ENCODE measurements at regions not wholly inside any gene's neighbourhood (a gene's known extent, or its start where the extent isn't known, plus 50 kb on each side); places are given as distances from the start of the nearest gene placed in this dataset.

DNA sequence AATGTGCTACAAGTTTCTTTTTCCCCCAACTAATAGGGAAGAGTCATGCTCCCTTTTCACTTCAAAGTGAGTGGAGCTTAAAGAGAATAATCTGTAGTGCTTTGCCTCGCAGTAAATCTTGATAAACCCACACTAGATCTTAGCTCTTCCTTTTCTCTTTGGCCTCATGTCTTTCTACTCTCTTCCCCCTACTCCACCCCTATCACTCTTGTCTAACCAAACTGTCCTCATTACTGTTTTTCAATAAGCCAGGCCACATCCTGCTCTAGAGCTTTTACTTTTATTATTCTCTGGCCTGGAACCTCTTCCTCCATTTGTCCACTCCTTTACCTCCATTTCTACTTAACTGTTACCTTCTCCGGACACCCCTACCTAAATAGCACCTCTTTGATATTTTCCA, 291.0 kb upstream of the SATB1 start:
- intact Hi-C loops (cut with DNase I): no loop called here
- Histone ChIP-seq H3K4me3 (no peak overlapping the region), H3K9me3 (no peaks in the 10 kb centered on the region), H3K27me3 (no peaks in the 10 kb centered on the region), H3K36me3 (no peaks in the 10 kb centered on the region), H3K27ac (no peak overlapping the region), H3K4me1 (no peaks in the 10 kb centered on the region)
- TF ChIP-seq POLR2AphosphoS5 (IDR thresholded peaks at IDR 0.05; ENCODE audit: insufficient read depth in 1 of 2, low read depth in 1 of 2): no peak
- no peak for TF ChIP-seq POLR2A (IDR thresholded peaks at IDR 0.05)
- TF ChIP-seq, protein P1, sequence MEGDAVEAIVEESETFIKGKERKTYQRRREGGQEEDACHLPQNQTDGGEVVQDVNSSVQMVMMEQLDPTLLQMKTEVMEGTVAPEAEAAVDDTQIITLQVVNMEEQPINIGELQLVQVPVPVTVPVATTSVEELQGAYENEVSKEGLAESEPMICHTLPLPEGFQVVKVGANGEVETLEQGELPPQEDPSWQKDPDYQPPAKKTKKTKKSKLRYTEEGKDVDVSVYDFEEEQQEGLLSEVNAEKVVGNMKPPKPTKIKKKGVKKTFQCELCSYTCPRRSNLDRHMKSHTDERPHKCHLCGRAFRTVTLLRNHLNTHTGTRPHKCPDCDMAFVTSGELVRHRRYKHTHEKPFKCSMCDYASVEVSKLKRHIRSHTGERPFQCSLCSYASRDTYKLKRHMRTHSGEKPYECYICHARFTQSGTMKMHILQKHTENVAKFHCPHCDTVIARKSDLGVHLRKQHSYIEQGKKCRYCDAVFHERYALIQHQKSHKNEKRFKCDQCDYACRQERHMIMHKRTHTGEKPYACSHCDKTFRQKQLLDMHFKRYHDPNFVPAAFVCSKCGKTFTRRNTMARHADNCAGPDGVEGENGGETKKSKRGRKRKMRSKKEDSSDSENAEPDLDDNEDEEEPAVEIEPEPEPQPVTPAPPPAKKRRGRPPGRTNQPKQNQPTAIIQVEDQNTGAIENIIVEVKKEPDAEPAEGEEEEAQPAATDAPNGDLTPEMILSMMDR (IDR thresholded peaks at IDR 0.05): no peak
- DNase-seq (ENCODE audit: extremely low spot score in 2 of 2): no peak

DNA sequence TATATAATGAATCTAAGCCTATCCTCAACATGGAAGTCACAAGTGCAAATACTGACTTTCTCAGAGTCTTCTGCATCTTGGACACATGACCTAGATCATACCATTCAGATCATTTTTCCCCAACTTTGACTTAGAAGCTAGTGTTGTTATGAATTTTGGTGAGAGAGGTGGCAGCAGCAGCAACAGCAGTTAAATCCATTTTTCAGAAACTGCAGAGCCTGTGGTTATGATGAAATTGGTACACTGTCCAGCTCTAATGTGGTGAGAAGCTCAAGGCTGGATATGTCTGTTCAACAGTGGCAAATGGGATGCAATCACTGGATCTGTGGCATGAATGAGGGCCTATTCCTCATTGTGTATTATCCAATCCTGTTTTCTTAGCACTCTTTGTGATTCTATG, 290.1 kb upstream of the SATB1 start:
- no peak for DNase-seq (ENCODE audit: extremely low spot score in 2 of 2)
- intact Hi-C loops (cut with DNase I): no loop called here
- TF ChIP-seq POLR2A (IDR thresholded peaks at IDR 0.05) (no peak), POLR2AphosphoS5 (IDR thresholded peaks at IDR 0.05; ENCODE audit: insufficient read depth in 1 of 2, low read depth in 1 of 2) (no peak)
- TF ChIP-seq, protein P1 (IDR thresholded peaks at IDR 0.05): no peak
- Histone ChIP-seq H3K9me3 (no peaks in the 10 kb centered on the region), H3K27ac (no peak overlapping the region), H3K4me3 (no peak overlapping the region), H3K27me3 (no peaks in the 10 kb centered on the region), H3K36me3 (no peaks in the 10 kb centered on the region), H3K4me1 (no peaks in the 10 kb centered on the region)

- TF ChIP-seq, protein P1 (IDR thresholded peaks at IDR 0.05): no peak
- Histone ChIP-seq H3K27ac (no peak overlapping the region), H3K36me3 (no peaks in the 10 kb centered on the region), H3K4me3 (no peak overlapping the region), H3K4me1 (no peaks in the 10 kb centered on the region), H3K27me3 (no peaks in the 10 kb centered on the region), H3K9me3 (no peaks in the 10 kb centered on the region)
- no peak for DNase-seq (ENCODE audit: extremely low spot score in 2 of 2)
- intact Hi-C loops (cut with DNase I): no loop called here
Observed at GRCh38 chr3:18713577-18713951, 288.4 kb upstream of the SATB1 start.

GRCh38 chr3:18712713-18713576, 287.8 kb upstream of the SATB1 start:
- TF ChIP-seq, protein P1 (IDR thresholded peaks at IDR 0.05): no peak
- TF ChIP-seq POLR2A (IDR thresholded peaks at IDR 0.05): no peak
- no peak for TF ChIP-seq POLR2AphosphoS5 (IDR thresholded peaks at IDR 0.05; ENCODE audit: insufficient read depth in 1 of 2, low read depth in 1 of 2)
- Histone ChIP-seq H3K27ac (no peak overlapping the region), H3K36me3 (no peaks in the 10 kb centered on the region), H3K27me3 (no peaks in the 10 kb centered on the region), H3K4me3 (no peak overlapping the region), H3K4me1 (no peaks in the 10 kb centered on the region), H3K9me3 (no peaks in the 10 kb centered on the region)
- no peak for DNase-seq (ENCODE audit: extremely low spot score in 2 of 2)
- intact Hi-C loops (cut with DNase I): no loop called here

DNA sequence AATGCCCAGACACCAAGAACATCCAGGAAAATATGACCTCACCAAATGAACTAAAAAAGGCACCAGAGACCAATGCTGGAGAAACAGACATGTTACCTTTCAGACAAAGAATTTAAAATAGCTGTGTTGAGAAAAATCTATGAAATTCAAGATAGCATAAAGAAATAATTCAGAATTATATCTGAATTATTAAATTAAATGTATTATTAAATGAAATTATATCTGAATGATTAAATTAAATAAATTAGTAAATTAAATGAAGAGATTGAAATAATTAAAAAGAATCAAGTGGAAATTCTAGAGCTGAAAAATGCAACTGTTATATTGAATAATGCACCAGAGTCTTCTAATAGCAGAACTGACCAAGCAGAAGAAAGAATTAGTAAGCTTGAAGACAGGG, 279.2 kb upstream of the SATB1 start:
- intact Hi-C loops (cut with DNase I): no loop called here
- TF ChIP-seq POLR2AphosphoS5 (IDR thresholded peaks at IDR 0.05; ENCODE audit: insufficient read depth in 1 of 2, low read depth in 1 of 2) (no peak), POLR2A (IDR thresholded peaks at IDR 0.05) (no peak)
- TF ChIP-seq, protein P1 (IDR thresholded peaks at IDR 0.05): no peak
- no peak overlapping the region for H3K27ac ChIP-seq
- H3K27me3 ChIP-seq: no peaks in the 10 kb centered on the region
- no peaks in the 10 kb centered on the region for H3K9me3 ChIP-seq
- H3K4me3 ChIP-seq: no peak overlapping the region
- H3K36me3 ChIP-seq: no peaks in the 10 kb centered on the region
- H3K4me1 ChIP-seq: no peaks in the 10 kb centered on the region
- no peak for DNase-seq (ENCODE audit: extremely low spot score in 2 of 2)

Data from vagina (tissue), 2 donors.